Brain microvascular endothelial cell (primary cell): ENCODE measurements at regions not wholly inside any gene's neighbourhood (a gene's known extent, or its start where the extent isn't known, plus 50 kb on each side); places are given as distances from the start of the nearest gene placed in this dataset.

ENCODE experiments used
- DNase-seq: peaks from one replicate; pipeline ENCODE4 v3.0.0-alpha.2; 2020
- H3K27ac ChIP-seq: fragments of 250-450 bp; sonication (Bioruptor Pico); 2 replicates; pipeline ENCODE4 v1.5.1; 2020; ENCODE audit warnings: mild to moderate bottlenecking, moderate library complexity
- H3K27me3 ChIP-seq: fragments of 250-450 bp; sonication (Bioruptor Pico); replicated peaks from 2 replicates; pipeline ENCODE4 v1.5.1; 2020; ENCODE audit warnings: mild to moderate bottlenecking
- H3K36me3 ChIP-seq: fragments of 250-450 bp; sonication (Bioruptor Pico); replicated peaks from 2 replicates; pipeline ENCODE4 v1.5.1; 2020; ENCODE audit warnings: mild to moderate bottlenecking
- H3K4me3 ChIP-seq: 2 replicates; pipeline ENCODE4 v1.5.1; 2011; ENCODE audit warnings: low read depth, mild to moderate bottlenecking, control low read depth, low read length, moderate library complexity
- in situ Hi-C: cut with HindIII; loops from 2 replicates; pipeline ENCODE4 v1.10.0; 2017; ENCODE audit warnings: low sequenced_read_pairs, low pct_ligation_motif_present
- TF ChIP-seq, protein P1 (sequence below): IDR thresholded peaks from 2 replicates; pipeline ENCODE4 v1.5.1; 2011; ENCODE audit warnings: low read depth, mild to moderate bottlenecking, moderate library complexity, low read length, control low read depth, inconsistent platforms; ENCODE audit errors: missing control alignments

GRCh38 chr20:22339091-22339881, 245.1 kb downstream of the FOXA2 start:
- H3K27me3 ChIP-seq: no peaks in the 10 kb centered on the region
- no peaks in the 10 kb centered on the region for H3K36me3 ChIP-seq
- in situ Hi-C loops: loop anchor here (25.0 kb wide), 1 partner anchor 348 kb away; no protein-coding TSS in a partner anchor
- H3K4me3 ChIP-seq: no peak overlapping the region
- TF ChIP-seq, protein P1, sequence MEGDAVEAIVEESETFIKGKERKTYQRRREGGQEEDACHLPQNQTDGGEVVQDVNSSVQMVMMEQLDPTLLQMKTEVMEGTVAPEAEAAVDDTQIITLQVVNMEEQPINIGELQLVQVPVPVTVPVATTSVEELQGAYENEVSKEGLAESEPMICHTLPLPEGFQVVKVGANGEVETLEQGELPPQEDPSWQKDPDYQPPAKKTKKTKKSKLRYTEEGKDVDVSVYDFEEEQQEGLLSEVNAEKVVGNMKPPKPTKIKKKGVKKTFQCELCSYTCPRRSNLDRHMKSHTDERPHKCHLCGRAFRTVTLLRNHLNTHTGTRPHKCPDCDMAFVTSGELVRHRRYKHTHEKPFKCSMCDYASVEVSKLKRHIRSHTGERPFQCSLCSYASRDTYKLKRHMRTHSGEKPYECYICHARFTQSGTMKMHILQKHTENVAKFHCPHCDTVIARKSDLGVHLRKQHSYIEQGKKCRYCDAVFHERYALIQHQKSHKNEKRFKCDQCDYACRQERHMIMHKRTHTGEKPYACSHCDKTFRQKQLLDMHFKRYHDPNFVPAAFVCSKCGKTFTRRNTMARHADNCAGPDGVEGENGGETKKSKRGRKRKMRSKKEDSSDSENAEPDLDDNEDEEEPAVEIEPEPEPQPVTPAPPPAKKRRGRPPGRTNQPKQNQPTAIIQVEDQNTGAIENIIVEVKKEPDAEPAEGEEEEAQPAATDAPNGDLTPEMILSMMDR: peak; percentile 73
- no peak overlapping the region for H3K27ac ChIP-seq
- peak; percentile 58 for DNase-seq

DNA sequence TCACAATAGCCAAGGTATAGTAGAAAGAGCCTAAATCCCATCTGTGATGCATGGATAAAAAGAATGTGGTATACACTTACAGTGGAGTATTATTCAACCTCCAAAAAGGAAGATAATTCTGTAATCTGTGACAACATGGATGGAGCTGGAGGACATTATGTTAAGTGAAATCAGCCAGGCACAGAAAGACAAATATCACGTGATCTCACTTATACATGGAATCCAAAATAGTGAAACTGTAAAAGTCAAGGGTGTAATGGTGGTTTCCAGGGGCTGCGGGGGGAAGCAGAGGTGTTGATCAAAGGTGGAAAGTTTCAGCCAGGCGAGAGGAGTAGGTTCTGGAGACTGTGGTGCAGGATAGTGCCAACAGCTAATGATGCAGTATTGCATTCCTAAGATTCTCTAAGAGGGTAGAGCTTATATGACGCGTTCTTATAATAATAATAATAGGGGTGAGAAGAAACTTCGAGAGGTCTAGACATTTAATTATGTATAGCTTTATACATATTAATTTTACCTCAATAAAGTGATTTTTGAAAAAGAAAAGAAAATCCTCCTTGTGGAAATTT, 246.1 kb downstream of the FOXA2 start:
- H3K27me3 ChIP-seq: no peaks in the 10 kb centered on the region
- TF ChIP-seq, protein P1: no peak
- in situ Hi-C loops: loop anchor here (25.0 kb wide), 1 partner anchor 349 kb away; no protein-coding TSS in a partner anchor
- H3K36me3 ChIP-seq: no peaks in the 10 kb centered on the region
- H3K4me3 ChIP-seq: no peak overlapping the region
- DNase-seq: no peak
- no peak overlapping the region for H3K27ac ChIP-seq

DNA sequence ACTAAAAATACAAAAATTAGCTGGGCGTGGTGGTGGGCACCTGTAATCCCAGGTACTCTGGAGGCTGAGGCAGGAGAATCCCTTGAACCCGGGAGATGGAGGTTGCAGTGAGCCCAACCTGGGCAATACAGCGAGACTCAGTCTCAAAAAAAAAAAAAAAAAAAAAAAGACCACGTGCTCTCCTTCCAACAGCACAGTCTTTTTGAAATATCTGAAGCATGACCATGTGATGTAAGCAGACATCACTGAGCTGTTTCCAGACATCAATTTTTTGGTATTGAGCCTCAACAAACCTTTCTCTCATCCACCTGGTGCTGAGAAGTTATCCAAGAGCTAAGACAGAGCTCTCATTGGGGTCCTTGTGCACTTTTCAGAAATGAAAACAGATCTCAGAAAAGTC, 249.2 kb downstream of the FOXA2 start:
- in situ Hi-C loops: loop anchor here (25.0 kb wide), 1 partner anchor 352 kb away; no protein-coding TSS in a partner anchor
- no peak for DNase-seq
- no peak overlapping the region for H3K4me3 ChIP-seq
- TF ChIP-seq, protein P1: no peak
- H3K27ac ChIP-seq: no peak overlapping the region
- no peaks in the 10 kb centered on the region for H3K27me3 ChIP-seq
- H3K36me3 ChIP-seq: no peaks in the 10 kb centered on the region

DNA sequence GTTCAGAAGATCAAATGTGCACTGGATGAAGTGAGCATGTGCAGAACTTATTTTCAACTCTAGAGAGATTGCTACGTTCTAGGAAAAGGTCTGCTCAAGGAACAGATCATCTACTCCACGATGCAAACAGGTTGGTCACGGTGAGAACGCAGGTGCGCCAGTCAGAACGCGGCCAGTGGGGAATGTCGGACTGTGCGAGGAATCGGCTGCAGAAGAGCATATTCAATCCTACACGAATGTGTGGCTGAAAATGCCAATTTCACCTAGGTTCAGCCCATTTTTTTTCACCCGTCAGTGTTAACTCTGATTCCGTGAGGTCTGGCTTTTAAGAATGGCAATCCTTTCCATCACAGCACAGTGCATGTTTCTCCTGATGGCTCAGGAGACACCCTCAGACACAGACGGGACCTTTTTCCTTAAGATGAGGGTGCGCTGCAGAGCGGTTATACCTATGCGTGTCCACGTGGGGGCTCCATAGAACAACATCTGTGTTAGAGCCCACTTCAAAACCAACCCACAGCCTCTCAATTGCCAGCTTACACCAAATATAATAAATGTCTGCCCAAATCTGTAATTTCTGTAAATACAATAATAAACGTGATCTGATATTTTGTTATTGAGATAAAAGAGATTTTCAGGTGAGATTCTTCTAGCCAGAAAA, 250.4 kb downstream of the FOXA2 start:
- DNase-seq: peak; percentile 51
- in situ Hi-C loops: loop anchor here (25.0 kb wide), 1 partner anchor 353 kb away; no protein-coding TSS in a partner anchor
- H3K27ac ChIP-seq: no peak overlapping the region

GRCh38 chr20:22324505-22324904, 259.9 kb downstream of the FOXA2 start:
- Histone ChIP-seq H3K27me3 (no peaks in the 10 kb centered on the region), H3K36me3 (no peaks in the 10 kb centered on the region), H3K27ac (no peak overlapping the region), H3K4me3 (no peak overlapping the region)
- DNase-seq: no peak
- TF ChIP-seq, protein P1: no peak
- in situ Hi-C loops: no loop called here

More for the DNA sequence above, 250.4 kb downstream of the FOXA2 start:
- Histone ChIP-seq H3K4me3 (no peak overlapping the region), H3K27me3 (no peaks in the 10 kb centered on the region), H3K36me3 (no peaks in the 10 kb centered on the region)
- TF ChIP-seq, protein P1: peak; percentile 81
